HT1080 (cell line): ENCODE measurements at regions not wholly inside any gene's neighbourhood (a gene's known extent, or its start where the extent isn't known, plus 50 kb on each side); places are given as distances from the start of the nearest gene placed in this dataset.

Experiments used
- DNase-seq: peaks from one replicate; pipeline ENCODE4 v3.0.0-alpha.2; 2015; ENCODE audit warnings: low read depth

GRCh38 chr3:39748763-39749162 lies 60.6 kb upstream of the MYRIP start:
- DNase-seq: no peak

- DNase-seq: no peak
Measured at GRCh38 chr3:39750712-39751111, 58.7 kb upstream of the MYRIP start.

- no peak for DNase-seq
Measured at GRCh38 chr3:39751286-39751685, 58.1 kb upstream of the MYRIP start.

GRCh38 chr3:39752019-39752637 lies 57.3 kb upstream of the MYRIP start:
- no peak for DNase-seq

- peak; percentile 37 for DNase-seq
Measured at GRCh38 chr3:39752751-39753150, 56.7 kb upstream of the MYRIP start.

- no peak for DNase-seq
Measured at GRCh38 chr3:39753391-39753790, 56.0 kb upstream of the MYRIP start.

- DNase-seq: no peak
Measured at GRCh38 chr3:39754549-39754948, 54.9 kb upstream of the MYRIP start.

DNA sequence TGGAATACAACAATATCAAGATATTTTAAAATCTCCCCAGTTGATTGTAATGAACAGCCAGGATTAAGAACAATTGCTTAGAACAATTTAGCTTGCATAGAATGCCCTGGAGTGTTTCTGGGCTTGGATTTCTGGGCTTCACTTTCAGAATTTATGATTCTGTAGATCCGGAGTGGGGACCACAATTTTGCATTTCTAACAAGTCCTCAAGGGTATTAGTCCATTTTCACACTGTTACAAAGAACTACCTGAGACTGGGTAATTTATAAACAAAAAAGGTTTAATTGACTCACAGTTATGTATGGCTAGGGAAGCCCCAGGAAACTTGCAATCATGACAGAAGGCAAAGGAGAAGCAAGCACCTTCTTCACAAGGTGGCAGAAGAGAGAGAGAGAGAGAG lies 54.3 kb upstream of the MYRIP start:
- no peak for DNase-seq

DNA sequence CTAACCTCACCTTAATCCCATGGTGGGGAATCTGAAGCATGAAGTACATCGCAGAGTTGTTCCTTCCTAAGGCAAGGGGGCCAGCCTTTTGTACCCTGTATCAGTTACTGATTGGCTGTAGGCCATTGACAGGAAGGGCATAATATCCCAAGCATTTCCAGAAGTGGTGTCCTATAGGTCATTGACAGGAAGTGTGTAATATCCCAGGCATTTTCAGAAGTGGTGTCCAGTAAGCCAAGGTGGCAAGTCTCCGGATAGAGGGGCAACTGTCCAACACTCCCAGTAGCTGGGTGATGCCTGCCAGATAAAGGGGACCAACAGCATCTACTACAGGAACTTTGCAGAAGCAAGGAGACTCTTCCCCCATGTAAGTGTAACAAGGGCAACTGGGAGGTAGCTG lies 52.1 kb upstream of the MYRIP start:
- DNase-seq: peak; percentile 63
